Activated naive CD4-positive, alpha-beta T cell treated with anti-CD3 and anti-CD28 coated beads, Interleukin-2, amount 50 U/mL, for 72 hours (primary cell): ENCODE measurements at regions not wholly inside any gene's neighbourhood (a gene's known extent, or its start where the extent isn't known, plus 50 kb on each side); places are given as distances from the start of the nearest gene placed in this dataset.

Experiments
- ATAC-seq, 2 donors: fragments of 150-1000 bp; cut with Tn5 transposase; 2 replicates each; pipeline ENCODE4 v1.10.0; 2021; ENCODE audit warnings: mild to moderate bottlenecking in 2 of 2, moderate library complexity in 2 of 2
- DNase-seq, 2 donors: peaks; one replicate each; pipeline ENCODE4 v3.0.0; 2021 to 2022; ENCODE audit warnings: low spot score in 2 of 2
- H3K27ac Mint-ChIP-seq, 2 donors: one replicate each; pipeline ENCODE4 v1.8.0; 2022; ENCODE audit warnings: mild to moderate bottlenecking in 2 of 2, mixed read lengths in 2 of 2
- H3K36me3 Mint-ChIP-seq, 2 donors: one replicate each; pipeline ENCODE4 v1.8.0; 2022; ENCODE audit warnings: mixed read lengths in 2 of 2
- H3K9me3 Mint-ChIP-seq, 2 donors: one replicate each; pipeline ENCODE4 v1.8.0; 2022; ENCODE audit warnings: mixed read lengths in 2 of 2

- peaks cover 4 to 6% of the 10 kb centered on the region in 2 donors for H3K36me3 Mint-ChIP-seq
- H3K9me3 Mint-ChIP-seq, result peaks cover 0 to 3% of the 10 kb centered on the region in 2 donors
- ATAC-seq (no peak), DNase-seq (no peak)
- H3K27ac Mint-ChIP-seq, result no peak overlapping the region
Observed at GRCh38 chrX:149992918-149993317, 54.6 kb upstream of the EOLA2 start.

- H3K27ac Mint-ChIP-seq, result no peak overlapping the region
- peaks cover 0 to 3% of the 10 kb centered on the region in 2 donors for H3K9me3 Mint-ChIP-seq
- peaks cover 4 to 6% of the 10 kb centered on the region in 2 donors for H3K36me3 Mint-ChIP-seq
- DNase-seq (no peak), ATAC-seq (no peak)
Observed at GRCh38 chrX:149993989-149994388, 55.7 kb upstream of the EOLA2 start.

DNA sequence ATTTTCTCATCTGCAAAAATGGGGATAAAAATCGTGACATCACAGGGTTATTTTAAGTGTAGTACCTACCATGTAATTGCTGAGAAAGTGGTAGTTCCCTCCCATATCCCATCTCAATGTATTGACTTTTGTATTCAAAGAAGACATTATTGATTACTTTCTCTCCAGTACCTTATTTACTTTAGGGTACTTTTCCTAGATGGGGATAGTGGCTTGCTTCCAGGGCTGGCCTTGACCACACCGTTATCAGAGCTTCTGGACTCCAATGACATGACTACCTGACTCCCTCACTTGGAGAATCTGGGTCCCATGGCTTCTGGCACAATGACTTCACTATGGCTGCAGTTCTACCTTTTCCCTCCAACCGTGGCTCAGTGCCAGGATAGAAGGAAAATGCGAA lies 58.2 kb upstream of the EOLA2 start:
- no peak for DNase-seq

DNA sequence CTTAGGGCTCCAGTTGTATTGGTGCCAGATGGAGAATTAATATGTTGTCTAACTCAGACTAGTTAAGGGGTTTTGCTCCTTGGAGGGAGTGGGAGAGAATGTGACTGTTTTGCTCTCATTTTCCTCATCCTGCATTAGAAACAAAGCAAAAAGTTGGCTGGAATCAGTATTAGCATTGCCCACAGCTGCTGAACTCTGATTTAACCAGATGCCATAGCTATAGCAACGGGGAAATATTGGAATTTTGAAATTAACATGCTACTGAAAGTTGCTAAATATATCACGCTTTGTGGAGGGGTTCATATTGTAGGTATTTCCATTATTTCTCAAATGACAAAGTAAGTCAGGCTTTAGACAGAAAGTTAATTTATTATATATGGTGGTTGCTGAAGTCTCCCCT lies 66.7 kb upstream of the EOLA2 start:
- DNase-seq, result no peak
- H3K9me3 Mint-ChIP-seq, result no peaks in the 10 kb centered on the region

More for the DNA sequence above, 58.2 kb upstream of the EOLA2 start:
- ATAC-seq, result no peak
- Mint-ChIP-seq H3K27ac (no peak overlapping the region), H3K36me3 (peaks cover 4 to 6% of the 10 kb centered on the region in 2 donors), H3K9me3 (peaks cover 0 to 3% of the 10 kb centered on the region in 2 donors)

DNA sequence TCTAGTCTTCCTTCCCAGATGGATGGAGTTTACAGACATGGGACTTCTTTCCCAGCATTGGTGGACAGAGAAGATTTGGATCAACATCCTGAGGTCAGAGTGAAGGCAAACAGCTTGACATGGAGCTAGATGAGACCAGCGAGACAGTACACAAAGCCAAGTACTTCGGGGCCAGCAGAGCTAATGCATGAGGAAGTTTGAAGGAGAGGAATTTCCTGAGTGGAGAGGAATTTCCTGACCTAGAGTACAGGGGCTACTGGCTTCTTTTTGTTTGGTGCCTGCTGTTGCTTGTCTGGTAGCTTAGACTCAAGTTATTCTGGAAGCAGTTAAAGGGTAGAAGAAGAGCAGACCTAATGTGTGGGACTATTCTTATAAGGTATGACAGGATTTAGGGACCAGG lies 69.1 kb upstream of the EOLA2 start:
- ATAC-seq (no peak), DNase-seq (no peak)
- H3K9me3 Mint-ChIP-seq, result no peaks in the 10 kb centered on the region
- H3K36me3 Mint-ChIP-seq, result peaks cover 0 to 4% of the 10 kb centered on the region in 2 donors
- no peak overlapping the region for H3K27ac Mint-ChIP-seq

More for the DNA sequence above, 66.7 kb upstream of the EOLA2 start:
- Mint-ChIP-seq H3K36me3 (peaks cover 0 to 4% of the 10 kb centered on the region in 2 donors), H3K27ac (no peak overlapping the region)
- no peak for ATAC-seq

- Mint-ChIP-seq H3K9me3 (no peaks in the 10 kb centered on the region), H3K36me3 (peaks cover 0 to 4% of the 10 kb centered on the region in 2 donors), H3K27ac (no peak overlapping the region)
- ATAC-seq, result no peak
- DNase-seq, result no peak
Observed at GRCh38 chrX:150012647-150013381, 74.5 kb upstream of the EOLA2 start.

- Mint-ChIP-seq H3K36me3 (no peaks in the 10 kb centered on the region), H3K27ac (no peak overlapping the region), H3K9me3 (no peaks in the 10 kb centered on the region)
- DNase-seq, result no peak
- ATAC-seq, result no peak
Observed at GRCh38 chrX:150014525-150014924, 76.2 kb upstream of the EOLA2 start.

DNA sequence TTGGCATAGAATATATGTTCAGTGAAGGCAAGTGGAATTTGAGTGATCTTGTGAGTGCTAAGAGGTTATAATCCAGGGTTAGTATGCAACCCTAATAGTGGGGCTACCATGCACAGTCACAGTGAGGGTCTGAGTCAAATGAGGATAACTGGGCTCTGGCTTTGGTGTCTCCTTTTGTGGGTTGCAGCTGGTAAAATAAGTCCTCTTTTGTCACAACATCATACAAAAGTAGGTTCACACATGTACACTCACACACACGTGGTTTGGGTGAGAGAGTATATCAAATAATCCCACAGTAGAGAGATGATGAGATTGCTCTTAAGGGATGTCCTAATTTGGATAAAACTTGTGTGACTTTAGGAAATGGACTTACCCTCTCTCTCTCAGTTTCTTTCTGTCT lies 79.6 kb upstream of the EOLA2 start:
- H3K36me3 Mint-ChIP-seq, result no peaks in the 10 kb centered on the region
- peak; percentile 24 to 72 for ATAC-seq
- no peaks in the 10 kb centered on the region for H3K9me3 Mint-ChIP-seq
- H3K27ac Mint-ChIP-seq, result no peak overlapping the region
- DNase-seq, result no peak

DNA sequence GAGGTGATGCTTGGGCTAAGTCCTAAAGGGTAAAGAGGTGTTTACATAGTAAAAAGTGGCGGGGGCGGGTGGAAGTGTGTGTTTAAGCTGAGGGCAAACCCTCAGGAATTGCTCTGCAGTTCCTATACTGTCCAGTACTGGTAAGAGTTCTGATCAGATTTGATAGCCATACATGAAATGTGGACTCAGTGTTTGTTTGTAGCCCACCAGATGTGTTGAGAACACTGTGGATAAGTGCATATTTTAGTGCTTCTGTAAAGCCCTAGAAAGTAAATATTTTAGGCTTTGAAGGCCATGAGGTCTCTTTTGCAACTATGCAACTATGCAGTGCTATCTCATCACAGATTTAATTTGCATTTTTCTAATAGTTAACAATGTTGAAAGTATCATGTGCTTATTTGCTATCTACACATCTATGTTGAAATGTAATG lies 80.7 kb upstream of the EOLA2 start:
- DNase-seq (no peak), ATAC-seq (no peak)
- Mint-ChIP-seq H3K9me3 (no peaks in the 10 kb centered on the region), H3K36me3 (no peaks in the 10 kb centered on the region), H3K27ac (no peak overlapping the region)

- Mint-ChIP-seq H3K36me3 (peaks cover 0 to 6% of the 10 kb centered on the region in 2 donors), H3K9me3 (no peaks in the 10 kb centered on the region), H3K27ac (no peak overlapping the region)
- DNase-seq (no peak), ATAC-seq (peak in 1 of 2 donors; percentile 43)
Observed at GRCh38 chrX:150028692-150029091, 90.4 kb upstream of the EOLA2 start.

DNA sequence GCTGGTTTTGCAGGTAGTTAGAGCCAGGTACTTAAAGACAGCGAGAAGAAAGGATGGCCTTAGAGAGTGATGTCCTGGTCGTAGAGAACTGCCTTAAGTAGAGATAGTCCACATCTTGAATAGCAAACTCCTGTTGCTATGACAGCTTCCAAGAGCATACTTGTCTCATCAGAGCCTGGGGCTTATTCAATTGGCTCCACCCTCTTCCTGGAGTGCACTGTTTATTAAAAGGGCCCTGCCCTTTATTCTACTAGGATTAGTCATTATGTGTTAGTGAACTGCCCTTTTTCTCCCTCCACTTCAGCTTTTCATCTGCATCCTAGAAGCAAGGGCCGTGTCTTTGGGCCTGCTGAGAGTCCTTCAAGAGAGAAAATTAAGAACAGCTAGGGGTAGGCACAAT lies 94.5 kb upstream of the EOLA2 start:
- H3K9me3 Mint-ChIP-seq, result peaks cover 5 to 7% of the 10 kb centered on the region in 2 donors
- DNase-seq, result no peak
- no peak overlapping the region for H3K27ac Mint-ChIP-seq
- H3K36me3 Mint-ChIP-seq, result peaks cover 5 to 13% of the 10 kb centered on the region in 2 donors
- no peak for ATAC-seq

DNA sequence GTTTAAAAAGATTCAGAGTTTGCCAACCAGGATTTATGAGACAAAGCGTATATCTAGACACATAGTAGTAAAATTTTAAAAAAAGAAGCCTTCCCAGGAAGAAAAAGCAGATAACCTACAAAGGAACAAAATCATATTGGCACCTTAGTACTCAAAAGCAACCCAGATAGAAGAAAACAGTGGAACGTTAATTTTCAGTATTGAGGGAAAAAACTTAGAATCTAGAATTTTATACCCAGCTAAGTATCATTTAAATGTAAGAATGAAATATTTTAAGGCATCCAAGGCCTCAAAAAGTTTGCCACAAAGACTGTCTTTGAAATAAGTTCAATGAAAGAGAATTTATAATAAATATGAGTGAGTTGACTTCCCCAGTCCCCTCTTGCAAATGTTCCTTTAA lies 96.5 kb upstream of the EOLA2 start:
- Mint-ChIP-seq H3K9me3 (peaks cover 5 to 7% of the 10 kb centered on the region in 2 donors), H3K36me3 (peaks cover 5 to 7% of the 10 kb centered on the region in 2 donors), H3K27ac (no peak overlapping the region)
- ATAC-seq (no peak), DNase-seq (no peak)

DNA sequence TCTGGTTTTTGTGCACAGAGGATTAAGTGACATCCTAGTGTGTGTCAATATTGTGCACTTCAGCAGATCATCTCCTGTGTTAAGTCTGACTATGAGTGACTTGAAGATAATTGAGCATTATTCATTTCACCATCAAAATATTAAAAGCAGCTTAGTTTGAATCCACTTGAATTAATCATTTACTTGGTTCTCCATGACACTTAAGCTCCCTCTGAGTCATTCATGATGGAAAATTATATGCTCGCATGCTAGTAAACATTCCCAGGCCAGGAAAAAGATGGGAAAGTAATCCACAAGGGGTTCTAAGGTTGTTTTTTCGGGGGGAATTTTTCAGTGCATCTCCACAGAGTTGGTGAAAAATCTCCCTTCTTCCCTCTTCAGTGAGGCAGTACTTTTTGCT lies 97.2 kb upstream of the EOLA2 start:
- ATAC-seq (no peak), DNase-seq (no peak)
- peaks cover 5 to 7% of the 10 kb centered on the region in 2 donors for H3K9me3 Mint-ChIP-seq
- peaks cover 5 to 7% of the 10 kb centered on the region in 2 donors for H3K36me3 Mint-ChIP-seq
- no peak overlapping the region for H3K27ac Mint-ChIP-seq

DNA sequence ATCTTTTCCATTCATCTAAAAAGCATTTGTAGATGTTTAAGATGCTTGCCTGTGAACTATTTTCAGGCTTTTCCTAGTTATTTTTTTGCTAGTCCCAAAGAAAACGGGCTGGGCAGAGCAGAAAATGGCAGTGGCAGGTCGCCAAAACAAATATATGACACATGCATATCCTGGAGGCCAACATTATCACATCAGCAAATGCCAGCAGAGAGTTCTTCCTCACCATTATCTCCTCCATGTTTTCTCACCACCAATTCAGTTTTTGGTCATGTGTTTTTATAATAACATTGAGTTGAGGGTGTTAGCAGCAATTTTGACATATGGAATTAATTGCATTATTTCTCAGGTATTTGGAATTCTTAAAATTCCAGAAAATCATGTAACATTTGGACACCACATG lies 97.9 kb upstream of the EOLA2 start:
- H3K27ac Mint-ChIP-seq, result no peak overlapping the region
- peaks cover 5 to 7% of the 10 kb centered on the region in 2 donors for H3K36me3 Mint-ChIP-seq
- ATAC-seq (no peak), DNase-seq (no peak)
- H3K9me3 Mint-ChIP-seq, result peaks cover 5 to 7% of the 10 kb centered on the region in 2 donors

GRCh38 chrX:150036641-150037040 lies 98.3 kb upstream of the EOLA2 start:
- peaks cover 5 to 7% of the 10 kb centered on the region in 2 donors for H3K9me3 Mint-ChIP-seq

DNA sequence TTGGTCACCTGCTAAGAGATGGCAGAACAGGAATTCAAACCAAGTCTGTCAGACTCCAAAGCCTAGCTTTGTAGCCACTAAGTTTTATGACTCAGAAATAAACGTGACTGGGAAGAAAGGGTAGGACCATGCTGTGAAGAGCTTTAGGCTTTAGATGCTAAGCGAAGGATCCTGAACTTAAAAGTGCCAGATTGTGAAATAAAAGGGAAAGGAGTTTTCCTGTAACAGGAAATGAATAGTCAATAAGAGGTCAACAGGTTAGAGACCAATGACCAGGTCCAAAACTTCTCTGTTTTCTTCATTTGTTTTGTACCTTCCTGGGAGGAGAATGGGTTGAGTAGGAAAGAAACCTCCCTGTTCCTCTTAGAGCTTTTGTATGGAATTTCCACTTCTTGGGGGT lies 98.8 kb upstream of the EOLA2 start:
- DNase-seq (no peak), ATAC-seq (no peak)
- Mint-ChIP-seq H3K36me3 (peaks cover 5 to 7% of the 10 kb centered on the region in 2 donors), H3K27ac (no peak overlapping the region), H3K9me3 (peaks cover 5 to 7% of the 10 kb centered on the region in 2 donors)

More at GRCh38 chrX:150036641-150037040, 98.3 kb upstream of the EOLA2 start:
- Mint-ChIP-seq H3K27ac (no peak overlapping the region), H3K36me3 (peaks cover 5 to 7% of the 10 kb centered on the region in 2 donors)
- no peak for DNase-seq
- ATAC-seq, result no peak

- Mint-ChIP-seq H3K27ac (no peak overlapping the region), H3K9me3 (peaks cover 7 to 9% of the 10 kb centered on the region in 2 donors), H3K36me3 (peaks cover 5 to 7% of the 10 kb centered on the region in 2 donors)
- ATAC-seq (no peak), DNase-seq (no peak)
Observed at GRCh38 chrX:150038315-150038714, 100.0 kb upstream of the EOLA2 start.

DNA sequence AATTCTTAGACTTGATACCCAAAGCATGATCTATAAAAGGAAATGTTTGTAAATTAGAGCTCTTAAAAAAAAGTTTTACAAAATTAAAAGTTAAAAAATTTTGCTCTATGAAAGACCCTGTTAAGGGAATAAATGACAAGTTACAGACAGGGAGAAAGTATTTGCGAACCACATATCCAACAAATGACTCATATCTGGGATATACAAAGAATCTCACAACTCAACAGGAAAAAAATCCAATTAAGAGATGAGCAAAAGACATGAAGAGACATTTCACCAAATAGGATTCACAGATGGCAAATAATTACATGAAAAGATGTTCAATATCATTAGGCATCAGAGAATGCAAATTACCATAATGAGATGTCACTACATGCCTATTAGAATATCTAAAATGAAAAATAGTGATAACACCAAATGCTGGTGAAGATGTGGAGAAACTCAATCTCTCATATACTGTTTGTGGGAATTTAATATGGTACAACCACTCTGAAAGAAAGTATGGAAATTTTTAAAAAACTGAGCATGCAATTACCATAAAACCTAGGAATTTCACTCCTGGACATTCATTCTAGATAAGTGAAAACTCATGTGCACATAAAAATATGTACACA lies 100.8 kb upstream of the EOLA2 start:
- ATAC-seq, result no peak
- no peak for DNase-seq
- H3K27ac Mint-ChIP-seq, result no peak overlapping the region
- H3K36me3 Mint-ChIP-seq, result peaks cover 5 to 6% of the 10 kb centered on the region in 2 donors
- peaks cover 6 to 9% of the 10 kb centered on the region in 2 donors for H3K9me3 Mint-ChIP-seq
